Fibroblast of the aortic adventitia (primary cell): ENCODE measurements at regions not wholly inside any gene's neighbourhood (a gene's known extent, or its start where the extent isn't known, plus 50 kb on each side); places are given as distances from the start of the nearest gene placed in this dataset.
"Not testable (repeated sequence)": the region's sequence is repeated elsewhere in the genome, so short reads cannot be mapped to it uniquely, and the experiment has no call there.

Source experiments
- DNase-seq: peaks from one replicate; pipeline ENCODE4 v3.0.0-alpha.2; 2010; ENCODE audit warnings: low read depth
- H3K4me3 ChIP-seq: 2 replicates; pipeline ENCODE4 v1.5.1; 2011; ENCODE audit warnings: low read depth, mild to moderate bottlenecking, control low read depth, low read length, moderate library complexity
- CTCF ChIP-seq: IDR thresholded peaks from 2 replicates; pipeline ENCODE4 v1.5.1; 2011; ENCODE audit warnings: mild to moderate bottlenecking, low read length, control low read depth, inconsistent platforms; ENCODE audit not compliant: insufficient read depth

- DNase-seq: peak; percentile 67
- TF ChIP-seq CTCF: no peak
- H3K4me3 ChIP-seq: no peak overlapping the region
Observed at GRCh38 chr5:108560581-108560980, 178.7 kb upstream of the FBXL17 start.

GRCh38 chr5:108560166-108560565 is 178.3 kb upstream of the FBXL17 start:
- H3K4me3 ChIP-seq: no peak overlapping the region
- no peak for TF ChIP-seq CTCF
- no peak for DNase-seq

GRCh38 chr5:108558840-108559239 is 176.9 kb upstream of the FBXL17 start:
- not testable (repeated sequence) for H3K4me3 ChIP-seq, DNase-seq

- DNase-seq, H3K4me3 ChIP-seq: not testable (repeated sequence)
Observed at GRCh38 chr5:108558142-108558541, 176.2 kb upstream of the FBXL17 start.

- DNase-seq: no peak
- no peak overlapping the region for H3K4me3 ChIP-seq
- TF ChIP-seq CTCF: no peak
Observed at GRCh38 chr5:108557686-108558085, 175.8 kb upstream of the FBXL17 start.

GRCh38 chr5:108556441-108557145 is 174.7 kb upstream of the FBXL17 start:
- no peak overlapping the region for H3K4me3 ChIP-seq
- no peak for TF ChIP-seq CTCF
- DNase-seq: no peak

- no peak overlapping the region for H3K4me3 ChIP-seq
- no peak for DNase-seq
- TF ChIP-seq CTCF: no peak
Observed at GRCh38 chr5:108548684-108549596, 167.0 kb upstream of the FBXL17 start.
